Liver (tissue), 8 donors: ENCODE measurements at regions not wholly inside any gene's neighbourhood (a gene's known extent, or its start where the extent isn't known, plus 50 kb on each side); places are given as distances from the start of the nearest gene placed in this dataset.

Experiments used
- DNase-seq: peaks from one replicate; pipeline ENCODE4 v3.0.0-alpha.2; 2017; ENCODE audit warnings: low spot score
- H3K27ac ChIP-seq, 2 donors: one replicate each; pipeline ENCODE4 v1.7.0; 2013; ENCODE audit warnings: inconsistent platforms in 2 of 2, low read length in 2 of 2, control low read depth in 1 of 2, low read depth in 1 of 2, mild to moderate bottlenecking in 1 of 2
- H3K27me3 ChIP-seq, 4 donors: one replicate each; pipeline versions ENCODE4 v1.6.1 to v1.7.0; 2013; ENCODE audit warnings: low read length in 3 of 4, inconsistent platforms in 1 of 4, mild to moderate bottlenecking in 1 of 4, moderate library complexity in 1 of 4; ENCODE audit not compliant: control insufficient read depth in 4 of 4, insufficient read depth in 4 of 4
- H3K36me3 ChIP-seq, 4 donors: one replicate each; pipeline versions ENCODE4 v1.6.1 to v1.7.0; 2013; ENCODE audit warnings: low read length in 3 of 4, mild to moderate bottlenecking in 3 of 4, low read depth in 1 of 4, moderate library complexity in 1 of 4; ENCODE audit not compliant: control insufficient read depth in 4 of 4, insufficient read depth in 3 of 4
- H3K4me1 ChIP-seq, 4 donors: one replicate each; pipeline versions ENCODE4 v1.6.1 to v1.7.0; 2013; ENCODE audit warnings: low read length in 3 of 4, mild to moderate bottlenecking in 3 of 4, moderate library complexity in 1 of 4; ENCODE audit not compliant: control insufficient read depth in 4 of 4, insufficient read depth in 4 of 4
- H3K4me3 ChIP-seq, 3 donors: one replicate each; pipeline versions ENCODE4 v1.6.1 to v1.7.0; 2013; ENCODE audit warnings: low read length in 3 of 3, control low read depth in 1 of 3, low read depth in 1 of 3, mild to moderate bottlenecking in 1 of 3
- H3K9ac ChIP-seq, 2 donors: one replicate each; pipeline ENCODE4 v1.7.0; 2013; ENCODE audit warnings: low read length in 2 of 2, mild to moderate bottlenecking in 2 of 2, moderate library complexity in 2 of 2, control low read depth in 1 of 2, low read depth in 1 of 2
- H3K9me3 ChIP-seq, 4 donors: one replicate each; pipeline versions ENCODE4 v1.6.1 to v1.7.0; 2013; ENCODE audit warnings: low read length in 3 of 4; ENCODE audit not compliant: control insufficient read depth in 4 of 4
- EGR1 ChIP-seq, 2 donors: IDR thresholded peaks; 2 replicates each; pipeline ENCODE4 v1.6.1; 2016 to 2018; ENCODE audit warnings: antibody characterized with exemption in 2 of 2, low read depth in 2 of 2
- FOXA1 ChIP-seq: IDR thresholded peaks from 2 replicates; pipeline ENCODE4 v1.6.1; 2016; ENCODE audit warnings: antibody characterized with exemption
- FOXA2 ChIP-seq: IDR thresholded peaks from 2 replicates; pipeline ENCODE4 v1.6.1; 2016; ENCODE audit warnings: antibody characterized with exemption
- GABPA ChIP-seq, 2 donors: IDR thresholded peaks in 1 of 2; conservative IDR thresholded peaks in 1 of 2; 2 replicates each; pipeline ENCODE4 v1.6.1; 2016; ENCODE audit warnings: antibody characterized with exemption in 2 of 2, mild to moderate bottlenecking in 1 of 2, moderate library complexity in 1 of 2
- HNF4A ChIP-seq, 2 donors: conservative IDR thresholded peaks; 2 replicates each; pipeline ENCODE4 v1.6.1; 2016; ENCODE audit warnings: antibody characterized with exemption in 2 of 2, mild to moderate bottlenecking in 2 of 2
- HNF4G ChIP-seq: IDR thresholded peaks from 2 replicates; pipeline ENCODE4 v1.6.1; 2016; ENCODE audit warnings: antibody characterized with exemption
- JUND ChIP-seq, 2 donors: IDR thresholded peaks; 2 replicates each; pipeline ENCODE4 v1.6.1; 2016; ENCODE audit warnings: antibody characterized with exemption in 2 of 2
- NR2F2 ChIP-seq: IDR thresholded peaks from 2 replicates; pipeline ENCODE4 v1.6.1; 2016; ENCODE audit warnings: antibody characterized with exemption
- RAD21 ChIP-seq, 2 donors: IDR thresholded peaks; 2 replicates each; pipeline ENCODE4 v1.6.1; 2016; ENCODE audit warnings: antibody characterized with exemption in 2 of 2, mild to moderate bottlenecking in 2 of 2
- RXRA ChIP-seq, 2 donors: IDR thresholded peaks; 2 replicates each; pipeline ENCODE4 v1.6.1; 2017 to 2018; ENCODE audit warnings: antibody characterized with exemption in 2 of 2, mild to moderate bottlenecking in 1 of 2
- SP1 ChIP-seq: IDR thresholded peaks from 2 replicates; pipeline ENCODE4 v1.6.1; 2018; ENCODE audit warnings: antibody characterized with exemption, mild to moderate bottlenecking
- TAF1 ChIP-seq: conservative IDR thresholded peaks from 2 replicates; pipeline ENCODE4 v1.6.1; 2016; ENCODE audit warnings: antibody characterized with exemption, mild to moderate bottlenecking
- YY1 ChIP-seq: IDR thresholded peaks from 2 replicates; pipeline ENCODE4 v1.6.1; 2016; ENCODE audit warnings: antibody characterized with exemption, mild to moderate bottlenecking
- WGBS: extraction: QIAGEN DNeasy Blood & Tissue Kit; methylation state at CpG from one replicate; pipeline ENCODE4 v1.1.7; 2013; 5-methylcytosine and 5-hydroxymethylcytosine counted together
- TF ChIP-seq, protein P1 (sequence below): IDR thresholded peaks from 2 replicates; pipeline ENCODE4 v1.6.1; 2016; ENCODE audit warnings: antibody characterized with exemption
- TF ChIP-seq, protein P2 (sequence below): fragments of 150-350 bp; IDR thresholded peaks from 2 replicates; pipeline ENCODE4 v1.5.1; 2017; ENCODE audit warnings: improper control_type of control experiment, low read depth, low read length; ENCODE audit not compliant: missing input control
- TF ChIP-seq, protein P3 (sequence below): IDR thresholded peaks from 2 replicates; pipeline ENCODE4 v1.6.1; 2016; ENCODE audit warnings: antibody characterized with exemption, mild to moderate bottlenecking
- TF ChIP-seq, protein P4 (sequence below): IDR thresholded peaks from 2 replicates; pipeline ENCODE4 v1.6.1; 2016; ENCODE audit warnings: antibody characterized with exemption
- TF ChIP-seq, protein P5 (sequence below): IDR thresholded peaks from 2 replicates; pipeline ENCODE4 v1.6.1; 2016; ENCODE audit warnings: antibody characterized with exemption
- donor health status: healthy.
- donor health status: healthy.
- donor health status: healthy.
- donor health status: healthy.
- donor health status: healthy.

DNA sequence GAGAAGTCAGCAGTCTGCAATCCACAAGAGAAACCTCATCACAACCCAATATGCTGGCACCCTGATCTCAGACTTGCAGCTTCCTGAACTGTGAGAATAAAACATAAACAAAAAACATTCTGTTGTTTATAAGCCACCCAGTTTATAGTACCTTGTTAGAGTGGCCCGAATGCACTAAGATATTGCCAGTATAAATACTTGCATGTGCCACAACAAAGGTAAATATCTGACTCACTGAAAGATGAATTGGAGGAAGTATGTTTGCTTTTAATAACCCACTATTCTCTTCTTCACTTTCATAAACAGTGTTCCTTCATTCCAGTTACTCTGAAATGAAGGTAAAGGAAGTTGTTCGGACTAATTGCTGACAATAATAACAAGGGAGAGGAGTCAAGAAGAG, 1163.4 kb upstream of the CDH6 start:
- WGBS: 56% methylated on average over 2 of the region's 2 CpGs
- H3K4me1 ChIP-seq: no peaks in the 10 kb centered on the region
- no peaks in the 10 kb centered on the region for H3K36me3 ChIP-seq

DNA sequence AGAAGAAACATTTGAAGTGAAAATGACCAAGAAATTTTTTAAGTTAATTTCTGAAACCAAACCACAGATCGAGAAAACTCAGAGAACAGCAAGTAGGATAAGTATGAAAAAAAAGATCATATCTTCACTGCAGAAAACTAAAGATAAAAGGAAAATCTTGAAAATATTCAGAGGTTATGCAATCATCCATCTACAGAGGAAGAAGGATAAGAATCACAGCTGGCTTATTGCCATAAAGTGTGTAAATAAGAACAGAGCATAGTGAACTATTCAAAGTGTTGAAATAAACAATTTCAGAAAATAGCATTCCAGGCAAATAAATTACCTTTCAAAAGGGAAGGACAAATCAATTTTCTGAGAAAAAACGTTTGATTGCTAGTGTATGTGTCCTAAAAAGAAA, 1191.7 kb upstream of the CDH6 start:
- TF ChIP-seq JUND (IDR thresholded peaks at IDR 0.05) (no peak), HNF4A (conservative IDR thresholded peaks at IDR 0.05) (no peak), HNF4G (no peak), RAD21 (IDR thresholded peaks at IDR 0.05) (no peak), FOXA2 (no peak), SP1 (no peak), NR2F2 (no peak), GABPA (IDR thresholded peaks at IDR 0.05 in 1 of 2, conservative IDR thresholded peaks at IDR 0.05 in 1 of 2) (no peak)
- TF ChIP-seq, protein P1, sequence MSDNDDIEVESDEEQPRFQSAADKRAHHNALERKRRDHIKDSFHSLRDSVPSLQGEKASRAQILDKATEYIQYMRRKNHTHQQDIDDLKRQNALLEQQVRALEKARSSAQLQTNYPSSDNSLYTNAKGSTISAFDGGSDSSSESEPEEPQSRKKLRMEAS: no peak
- WGBS: 46% methylated on average over 2 of the region's 2 CpGs

More for the DNA sequence above, 1163.4 kb upstream of the CDH6 start:
- no peak for DNase-seq
- Histone ChIP-seq H3K4me3 (no peak overlapping the region), H3K27ac (no peak overlapping the region), H3K9me3 (no peaks in the 10 kb centered on the region), H3K27me3 (no peaks in the 10 kb centered on the region), H3K9ac (no peak overlapping the region)
- TF ChIP-seq GABPA (IDR thresholded peaks at IDR 0.05 in 1 of 2, conservative IDR thresholded peaks at IDR 0.05 in 1 of 2): no peak
- TF ChIP-seq, protein P2, sequence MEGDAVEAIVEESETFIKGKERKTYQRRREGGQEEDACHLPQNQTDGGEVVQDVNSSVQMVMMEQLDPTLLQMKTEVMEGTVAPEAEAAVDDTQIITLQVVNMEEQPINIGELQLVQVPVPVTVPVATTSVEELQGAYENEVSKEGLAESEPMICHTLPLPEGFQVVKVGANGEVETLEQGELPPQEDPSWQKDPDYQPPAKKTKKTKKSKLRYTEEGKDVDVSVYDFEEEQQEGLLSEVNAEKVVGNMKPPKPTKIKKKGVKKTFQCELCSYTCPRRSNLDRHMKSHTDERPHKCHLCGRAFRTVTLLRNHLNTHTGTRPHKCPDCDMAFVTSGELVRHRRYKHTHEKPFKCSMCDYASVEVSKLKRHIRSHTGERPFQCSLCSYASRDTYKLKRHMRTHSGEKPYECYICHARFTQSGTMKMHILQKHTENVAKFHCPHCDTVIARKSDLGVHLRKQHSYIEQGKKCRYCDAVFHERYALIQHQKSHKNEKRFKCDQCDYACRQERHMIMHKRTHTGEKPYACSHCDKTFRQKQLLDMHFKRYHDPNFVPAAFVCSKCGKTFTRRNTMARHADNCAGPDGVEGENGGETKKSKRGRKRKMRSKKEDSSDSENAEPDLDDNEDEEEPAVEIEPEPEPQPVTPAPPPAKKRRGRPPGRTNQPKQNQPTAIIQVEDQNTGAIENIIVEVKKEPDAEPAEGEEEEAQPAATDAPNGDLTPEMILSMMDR: no peak
- no peak for TF ChIP-seq NR2F2
- no peak for TF ChIP-seq RXRA (IDR thresholded peaks at IDR 0.05)
- TF ChIP-seq, protein P3, sequence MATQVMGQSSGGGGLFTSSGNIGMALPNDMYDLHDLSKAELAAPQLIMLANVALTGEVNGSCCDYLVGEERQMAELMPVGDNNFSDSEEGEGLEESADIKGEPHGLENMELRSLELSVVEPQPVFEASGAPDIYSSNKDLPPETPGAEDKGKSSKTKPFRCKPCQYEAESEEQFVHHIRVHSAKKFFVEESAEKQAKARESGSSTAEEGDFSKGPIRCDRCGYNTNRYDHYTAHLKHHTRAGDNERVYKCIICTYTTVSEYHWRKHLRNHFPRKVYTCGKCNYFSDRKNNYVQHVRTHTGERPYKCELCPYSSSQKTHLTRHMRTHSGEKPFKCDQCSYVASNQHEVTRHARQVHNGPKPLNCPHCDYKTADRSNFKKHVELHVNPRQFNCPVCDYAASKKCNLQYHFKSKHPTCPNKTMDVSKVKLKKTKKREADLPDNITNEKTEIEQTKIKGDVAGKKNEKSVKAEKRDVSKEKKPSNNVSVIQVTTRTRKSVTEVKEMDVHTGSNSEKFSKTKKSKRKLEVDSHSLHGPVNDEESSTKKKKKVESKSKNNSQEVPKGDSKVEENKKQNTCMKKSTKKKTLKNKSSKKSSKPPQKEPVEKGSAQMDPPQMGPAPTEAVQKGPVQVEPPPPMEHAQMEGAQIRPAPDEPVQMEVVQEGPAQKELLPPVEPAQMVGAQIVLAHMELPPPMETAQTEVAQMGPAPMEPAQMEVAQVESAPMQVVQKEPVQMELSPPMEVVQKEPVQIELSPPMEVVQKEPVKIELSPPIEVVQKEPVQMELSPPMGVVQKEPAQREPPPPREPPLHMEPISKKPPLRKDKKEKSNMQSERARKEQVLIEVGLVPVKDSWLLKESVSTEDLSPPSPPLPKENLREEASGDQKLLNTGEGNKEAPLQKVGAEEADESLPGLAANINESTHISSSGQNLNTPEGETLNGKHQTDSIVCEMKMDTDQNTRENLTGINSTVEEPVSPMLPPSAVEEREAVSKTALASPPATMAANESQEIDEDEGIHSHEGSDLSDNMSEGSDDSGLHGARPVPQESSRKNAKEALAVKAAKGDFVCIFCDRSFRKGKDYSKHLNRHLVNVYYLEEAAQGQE: no peak
- TF ChIP-seq HNF4A (conservative IDR thresholded peaks at IDR 0.05): no peak
- no peak for TF ChIP-seq RAD21 (IDR thresholded peaks at IDR 0.05)
- TF ChIP-seq, protein P4, sequence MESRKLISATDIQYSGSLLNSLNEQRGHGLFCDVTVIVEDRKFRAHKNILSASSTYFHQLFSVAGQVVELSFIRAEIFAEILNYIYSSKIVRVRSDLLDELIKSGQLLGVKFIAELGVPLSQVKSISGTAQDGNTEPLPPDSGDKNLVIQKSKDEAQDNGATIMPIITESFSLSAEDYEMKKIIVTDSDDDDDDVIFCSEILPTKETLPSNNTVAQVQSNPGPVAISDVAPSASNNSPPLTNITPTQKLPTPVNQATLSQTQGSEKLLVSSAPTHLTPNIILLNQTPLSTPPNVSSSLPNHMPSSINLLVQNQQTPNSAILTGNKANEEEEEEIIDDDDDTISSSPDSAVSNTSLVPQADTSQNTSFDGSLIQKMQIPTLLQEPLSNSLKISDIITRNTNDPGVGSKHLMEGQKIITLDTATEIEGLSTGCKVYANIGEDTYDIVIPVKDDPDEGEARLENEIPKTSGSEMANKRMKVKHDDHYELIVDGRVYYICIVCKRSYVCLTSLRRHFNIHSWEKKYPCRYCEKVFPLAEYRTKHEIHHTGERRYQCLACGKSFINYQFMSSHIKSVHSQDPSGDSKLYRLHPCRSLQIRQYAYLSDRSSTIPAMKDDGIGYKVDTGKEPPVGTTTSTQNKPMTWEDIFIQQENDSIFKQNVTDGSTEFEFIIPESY: no peak
- no peak for TF ChIP-seq TAF1
- no peak for TF ChIP-seq SP1
- TF ChIP-seq, protein P5, sequence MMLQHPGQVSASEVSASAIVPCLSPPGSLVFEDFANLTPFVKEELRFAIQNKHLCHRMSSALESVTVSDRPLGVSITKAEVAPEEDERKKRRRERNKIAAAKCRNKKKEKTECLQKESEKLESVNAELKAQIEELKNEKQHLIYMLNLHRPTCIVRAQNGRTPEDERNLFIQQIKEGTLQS: no peak
- no peak for TF ChIP-seq HNF4G
- no peak for TF ChIP-seq JUND (IDR thresholded peaks at IDR 0.05)
- no peak for TF ChIP-seq FOXA1
- no peak for TF ChIP-seq FOXA2
- TF ChIP-seq, protein P1: no peak
- no peak for TF ChIP-seq YY1
- TF ChIP-seq EGR1 (IDR thresholded peaks at IDR 0.05; ENCODE audit: low read depth in 2 of 2): no peak

More for the DNA sequence above, 1191.7 kb upstream of the CDH6 start:
- no peaks in the 10 kb centered on the region for H3K36me3 ChIP-seq
- H3K27ac ChIP-seq: no peak overlapping the region
- no peaks in the 10 kb centered on the region for H3K4me1 ChIP-seq
- H3K27me3 ChIP-seq: no peaks in the 10 kb centered on the region
- no peak for DNase-seq
- no peak overlapping the region for H3K9ac ChIP-seq
- H3K4me3 ChIP-seq: no peak overlapping the region
- H3K9me3 ChIP-seq: no peaks in the 10 kb centered on the region
